ENCODE measurements at regions not wholly inside any gene's neighbourhood (a gene's known extent, or its start where the extent isn't known, plus 50 kb on each side); places are given as distances from the start of the nearest gene placed in this dataset.

GRCh38 chr14:51546099-51546498 lies 105.6 kb upstream of the FRMD6 start:
- DNase-seq (ENCODE audit: low spot score) = no peak

- DNase-seq (ENCODE audit: low spot score) = no peak
Measured at GRCh38 chr14:51546603-51547258, 105.0 kb upstream of the FRMD6 start.

GRCh38 chr14:51547260-51547659 lies 104.5 kb upstream of the FRMD6 start:
- peak; percentile 41 for DNase-seq (ENCODE audit: low spot score)

- no peak for DNase-seq (ENCODE audit: low spot score)
Measured at GRCh38 chr14:51547701-51548100, 104.0 kb upstream of the FRMD6 start.

- DNase-seq (ENCODE audit: low spot score) = no peak
Measured at GRCh38 chr14:51548187-51548586, 103.5 kb upstream of the FRMD6 start.

GRCh38 chr14:51550636-51551035 lies 101.1 kb upstream of the FRMD6 start:
- DNase-seq (ENCODE audit: low spot score) = no peak

GRCh38 chr14:51552275-51552674 lies 99.4 kb upstream of the FRMD6 start:
- DNase-seq (ENCODE audit: low spot score) = no peak

- peak; percentile 44 for DNase-seq (ENCODE audit: low spot score)
Measured at GRCh38 chr14:51552768-51553404, 98.8 kb upstream of the FRMD6 start.

- no peak for DNase-seq (ENCODE audit: low spot score)
Measured at GRCh38 chr14:51554339-51554920, 97.3 kb upstream of the FRMD6 start.

GRCh38 chr14:51554953-51555352 lies 96.8 kb upstream of the FRMD6 start:
- no peak for DNase-seq (ENCODE audit: low spot score)

GRCh38 chr14:51561141-51561540 lies 90.6 kb upstream of the FRMD6 start:
- DNase-seq (ENCODE audit: low spot score) = no peak

GRCh38 chr14:51562816-51563215 lies 88.9 kb upstream of the FRMD6 start:
- DNase-seq (ENCODE audit: low spot score) = no peak

GRCh38 chr14:51563560-51563959 lies 88.2 kb upstream of the FRMD6 start:
- DNase-seq (ENCODE audit: low spot score) = no peak

- no peak for DNase-seq (ENCODE audit: low spot score)
Measured at GRCh38 chr14:51564460-51564859, 87.2 kb upstream of the FRMD6 start.

GRCh38 chr14:51564986-51565604 lies 86.6 kb upstream of the FRMD6 start:
- peak; percentile 52 for DNase-seq (ENCODE audit: low spot score)

GRCh38 chr14:51566831-51567582 lies 84.7 kb upstream of the FRMD6 start:
- no peak for DNase-seq (ENCODE audit: low spot score)

GRCh38 chr14:51568366-51568765 lies 83.3 kb upstream of the FRMD6 start:
- no peak for DNase-seq (ENCODE audit: low spot score)

- DNase-seq (ENCODE audit: low spot score) = no peak
Measured at GRCh38 chr14:51573607-51574006, 78.1 kb upstream of the FRMD6 start.

GRCh38 chr14:51574009-51574408 lies 77.7 kb upstream of the FRMD6 start:
- no peak for DNase-seq (ENCODE audit: low spot score)

- no peak for DNase-seq (ENCODE audit: low spot score)
Measured at GRCh38 chr14:51575349-51576116, 76.2 kb upstream of the FRMD6 start.

- DNase-seq (ENCODE audit: low spot score) = no peak
Measured at GRCh38 chr14:51576117-51576430, 75.6 kb upstream of the FRMD6 start.

- DNase-seq (ENCODE audit: low spot score) = no peak
Measured at GRCh38 chr14:51576879-51577278, 74.8 kb upstream of the FRMD6 start.
